SK-N-SH (cell line): ENCODE measurements at regions not wholly inside any gene's neighbourhood (a gene's known extent, or its start where the extent isn't known, plus 50 kb on each side); places are given as distances from the start of the nearest gene placed in this dataset.
"Not testable (repeated sequence)": the region's sequence is repeated elsewhere in the genome, so short reads cannot be mapped to it uniquely, and the experiment has no call there.

Source experiments
- CTCF ChIA-PET: fragments of 300-600, 350-600 bp; formaldehyde crosslinking; extraction: SDS; loops from one replicate; lab custom pipeline; 2021; lab: Yijun Ruan, JAX
- POLR2A ChIA-PET: fragments of 350-600 bp; sonication (Branson Sonifier 250); formaldehyde crosslinking; extraction: SDS; loops from one replicate; lab custom pipeline; 2020; ENCODE audit warnings: antibody characterized with exemption, inconsistent platforms; lab: Yijun Ruan, JAX
- DNase-seq: peaks from one replicate; pipeline ENCODE4 v3.0.0; 2012
- H2AFZ ChIP-seq: fragments of 200-600 bp; sonication (generic); 2 replicates; pipeline ENCODE4 v1.8.1; 2016; ENCODE audit warnings: antibody characterized with exemption, mild to moderate bottlenecking, low read depth
- H3F3A ChIP-seq: fragments of 200-600 bp; sonication (generic); replicated peaks from 2 replicates; pipeline ENCODE3; 2016; ENCODE audit warnings: antibody characterized with exemption, mild to moderate bottlenecking; ENCODE audit not compliant: insufficient read depth
- H3K27ac ChIP-seq, 2 experiments: fragments of 200-500 bp in 1 of 2; fragments of 200-600 bp in 1 of 2; sonication (Bioruptor generic) in 1 of 2; sonication (generic), shearing (Covaris generic) in 1 of 2; 2 replicates each; pipeline versions ENCODE4 v1.5.1 to v1.6.1; 2014 to 2016; ENCODE audit warnings: low read depth in 2 of 2, inconsistent platforms in 1 of 2, low read length in 1 of 2, mild to moderate bottlenecking in 1 of 2, mixed read lengths in 1 of 2
- H3K27me3 ChIP-seq: fragments of 200-600 bp; sonication (generic), shearing (Covaris generic); 2 replicates; pipeline ENCODE4 v1.6.1; 2016; ENCODE audit warnings: mixed run types; ENCODE audit not compliant: insufficient read depth
- H3K36me3 ChIP-seq, 2 experiments: fragments of 200-500 bp in 1 of 2; fragments of 200-600 bp in 1 of 2; sonication (Bioruptor generic) in 1 of 2; sonication (generic) in 1 of 2; replicated peaks in 1 of 2; 2 replicates each; pipeline versions ENCODE3 to v1.5.1; 2014 to 2016; ENCODE audit warnings: low read length in 1 of 2, mild to moderate bottlenecking in 1 of 2; ENCODE audit not compliant: insufficient read depth in 2 of 2, control insufficient read depth in 1 of 2
- H3K4me1 ChIP-seq, 2 experiments: fragments of 200-500 bp in 1 of 2; fragments of 200-600 bp in 1 of 2; sonication (Bioruptor generic) in 1 of 2; sonication (generic), shearing (Covaris generic) in 1 of 2; 2 replicates each; pipeline versions ENCODE4 v1.5.1 to v1.6.1; 2014 to 2016; ENCODE audit warnings: low read depth in 1 of 2, low read length in 1 of 2, mixed run types in 1 of 2; ENCODE audit not compliant: insufficient read depth in 2 of 2, control insufficient read depth in 1 of 2
- H3K4me2 ChIP-seq: fragments of 200-600 bp; sonication (generic), shearing (Covaris generic); 2 replicates; pipeline ENCODE4 v1.6.1; 2017; ENCODE audit warnings: mixed run types
- H3K4me3 ChIP-seq, 2 experiments: fragments of 200-500 bp in 1 of 2; fragments of 200-600 bp in 1 of 2; sonication (Bioruptor generic) in 1 of 2; sonication (generic), shearing (Covaris generic) in 1 of 2; 2 replicates each; pipeline versions ENCODE4 v1.5.1 to v1.8.1; 2014 to 2016; ENCODE audit warnings: low read depth in 2 of 2, inconsistent platforms in 1 of 2, low read length in 1 of 2, mild to moderate bottlenecking in 1 of 2, mixed read lengths in 1 of 2, moderate library complexity in 1 of 2
- H3K79me2 ChIP-seq: fragments of 200-600 bp; sonication (generic); 2 replicates; pipeline ENCODE4 v1.8.1; 2017; ENCODE audit warnings: mild to moderate bottlenecking; ENCODE audit not compliant: insufficient read depth
- H3K9ac ChIP-seq: fragments of 200-600 bp; sonication (generic); 2 replicates; pipeline ENCODE4 v1.6.1; 2017; ENCODE audit warnings: mixed run types
- H3K9me2 ChIP-seq: fragments of 200-600 bp; sonication (generic); 2 replicates; pipeline ENCODE4 v1.6.1; 2017; ENCODE audit warnings: mixed run types
- H3K9me3 ChIP-seq: fragments of 200-600 bp; sonication (generic); 2 replicates; pipeline ENCODE4 v1.6.1; 2017; ENCODE audit warnings: mixed run types, mild to moderate bottlenecking, moderate library complexity
- H4K20me1 ChIP-seq: fragments of 200-600 bp; sonication (generic); 2 replicates; pipeline ENCODE4 v1.6.1; 2017; ENCODE audit warnings: mild to moderate bottlenecking, mixed run types; ENCODE audit not compliant: insufficient read depth
- ELF1 ChIP-seq: IDR thresholded peaks from 2 replicates; pipeline ENCODE4 v1.4.0; 2012
- EP300 ChIP-seq, 2 experiments: IDR thresholded peaks; 2 replicates each; pipeline versions ENCODE4 v1.4.0 to v1.6.1; 2012; ENCODE audit warnings: borderline replicate concordance in 1 of 2, low read depth in 1 of 2, low read length in 1 of 2
- FOSL2 ChIP-seq: IDR thresholded peaks from 2 replicates; pipeline ENCODE4 v1.4.0; 2012; ENCODE audit warnings: low read depth, mild to moderate bottlenecking, moderate library complexity, borderline replicate concordance
- GABPA ChIP-seq: IDR thresholded peaks from 2 replicates; pipeline ENCODE4 v1.4.0; 2012; ENCODE audit warnings: low read depth, mild to moderate bottlenecking
- JUND ChIP-seq: IDR thresholded peaks from 2 replicates; pipeline ENCODE4 v1.4.0; 2012
- MXI1 ChIP-seq: IDR thresholded peaks from 2 replicates; pipeline ENCODE4 v1.6.1; 2012; ENCODE audit warnings: mild to moderate bottlenecking, low read depth, low read length, improper control_type of control experiment
- RFX5 ChIP-seq: IDR thresholded peaks from 2 replicates; pipeline ENCODE4 v1.6.1; 2012; ENCODE audit warnings: mild to moderate bottlenecking, improper control_type of control experiment, low read length
- RXRA ChIP-seq: IDR thresholded peaks from 2 replicates; pipeline ENCODE4 v1.4.0; 2012; ENCODE audit warnings: low read depth, mild to moderate bottlenecking, borderline replicate concordance
- TAF1 ChIP-seq: IDR thresholded peaks from 2 replicates; pipeline ENCODE4 v1.6.1; 2012; ENCODE audit warnings: low read depth, mild to moderate bottlenecking, low read length, moderate library complexity, borderline replicate concordance
- TEAD4 ChIP-seq: IDR thresholded peaks from 2 replicates; pipeline ENCODE4 v1.4.0; 2012; ENCODE audit warnings: mild to moderate bottlenecking, borderline replicate concordance; ENCODE audit not compliant: insufficient read depth
- WGBS: methylation state at CpG from one replicate; pipeline ENCODE4 v1.1.6; 2017; ENCODE audit warnings: low lambda C conversion rate; 5-methylcytosine and 5-hydroxymethylcytosine counted together
- TF ChIP-seq, protein P1 (sequence below): IDR thresholded peaks from 2 replicates; pipeline ENCODE4; 2012
- TF ChIP-seq, protein P2 (sequence below): fragments of 150-350 bp; IDR thresholded peaks from 2 replicates; pipeline ENCODE4 v1.6.1; 2016; ENCODE audit warnings: mild to moderate bottlenecking, low read depth, low read length
- TF ChIP-seq, protein P3 (sequence below): fragments of 150-350 bp; IDR thresholded peaks from 2 replicates; pipeline ENCODE4 v1.6.1; 2017; ENCODE audit warnings: antibody characterized with exemption, low read length, low read depth, borderline replicate concordance
- TF ChIP-seq, protein P4 (sequence below): fragments of 200-600 bp; sonication (generic); IDR thresholded peaks from 2 replicates; pipeline ENCODE4 v1.6.1; 2017; ENCODE audit warnings: antibody characterized with exemption, mild to moderate bottlenecking, moderate library complexity

DNA sequence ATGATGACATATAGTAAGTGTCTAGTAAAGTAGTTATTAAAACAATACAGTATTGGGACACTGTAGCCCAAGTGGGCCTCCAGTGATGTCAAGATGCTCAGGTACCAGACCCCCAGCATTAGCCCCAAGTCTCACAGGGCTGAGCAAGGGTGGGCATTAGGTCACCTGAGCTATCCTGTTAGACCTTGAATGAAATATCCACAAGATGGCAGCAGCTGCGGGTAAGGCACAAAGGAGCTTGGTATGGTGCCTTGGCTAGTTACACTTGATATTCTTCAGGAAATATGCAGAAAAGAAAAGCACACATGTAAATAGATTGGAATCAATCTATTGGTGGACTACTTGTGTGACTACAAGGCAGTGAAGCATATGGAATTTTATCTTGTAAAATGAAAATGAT lies 701.8 kb upstream of the ADGRB3 start:
- H3K79me2 ChIP-seq = no peaks in the 10 kb centered on the region
- no peak overlapping the region for H3K9ac ChIP-seq
- CTCF ChIA-PET = interaction anchor here (1.2 kb wide), 1 partner anchor 12 kb away, joined by 3 read pairs; no protein-coding TSS in a partner anchor
- no peaks in the 10 kb centered on the region for H4K20me1 ChIP-seq
- H2AFZ ChIP-seq = no peak overlapping the region
- DNase-seq = no peak
- no peak for TF ChIP-seq ELF1
- no peak for TF ChIP-seq FOSL2
- no peak for TF ChIP-seq TEAD4
- no peak for TF ChIP-seq TAF1
- TF ChIP-seq GABPA = no peak
- TF ChIP-seq, protein P1, sequence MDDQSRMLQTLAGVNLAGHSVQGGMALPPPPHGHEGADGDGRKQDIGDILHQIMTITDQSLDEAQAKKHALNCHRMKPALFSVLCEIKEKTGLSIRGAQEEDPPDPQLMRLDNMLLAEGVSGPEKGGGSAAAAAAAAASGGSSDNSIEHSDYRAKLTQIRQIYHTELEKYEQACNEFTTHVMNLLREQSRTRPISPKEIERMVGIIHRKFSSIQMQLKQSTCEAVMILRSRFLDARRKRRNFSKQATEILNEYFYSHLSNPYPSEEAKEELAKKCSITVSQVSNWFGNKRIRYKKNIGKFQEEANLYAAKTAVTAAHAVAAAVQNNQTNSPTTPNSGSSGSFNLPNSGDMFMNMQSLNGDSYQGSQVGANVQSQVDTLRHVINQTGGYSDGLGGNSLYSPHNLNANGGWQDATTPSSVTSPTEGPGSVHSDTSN = no peak
- TF ChIP-seq, protein P2, sequence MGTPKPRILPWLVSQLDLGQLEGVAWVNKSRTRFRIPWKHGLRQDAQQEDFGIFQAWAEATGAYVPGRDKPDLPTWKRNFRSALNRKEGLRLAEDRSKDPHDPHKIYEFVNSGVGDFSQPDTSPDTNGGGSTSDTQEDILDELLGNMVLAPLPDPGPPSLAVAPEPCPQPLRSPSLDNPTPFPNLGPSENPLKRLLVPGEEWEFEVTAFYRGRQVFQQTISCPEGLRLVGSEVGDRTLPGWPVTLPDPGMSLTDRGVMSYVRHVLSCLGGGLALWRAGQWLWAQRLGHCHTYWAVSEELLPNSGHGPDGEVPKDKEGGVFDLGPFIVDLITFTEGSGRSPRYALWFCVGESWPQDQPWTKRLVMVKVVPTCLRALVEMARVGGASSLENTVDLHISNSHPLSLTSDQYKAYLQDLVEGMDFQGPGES = no peak
- no peak for TF ChIP-seq RFX5
- TF ChIP-seq JUND = no peak
- no peak for TF ChIP-seq EP300 (IDR thresholded peaks at IDR 0.05; ENCODE audit: borderline replicate concordance in 1 of 2, low read depth in 1 of 2, low read length in 1 of 2)
- no peak for TF ChIP-seq MXI1
- no peak for TF ChIP-seq RXRA
- TF ChIP-seq, protein P3, sequence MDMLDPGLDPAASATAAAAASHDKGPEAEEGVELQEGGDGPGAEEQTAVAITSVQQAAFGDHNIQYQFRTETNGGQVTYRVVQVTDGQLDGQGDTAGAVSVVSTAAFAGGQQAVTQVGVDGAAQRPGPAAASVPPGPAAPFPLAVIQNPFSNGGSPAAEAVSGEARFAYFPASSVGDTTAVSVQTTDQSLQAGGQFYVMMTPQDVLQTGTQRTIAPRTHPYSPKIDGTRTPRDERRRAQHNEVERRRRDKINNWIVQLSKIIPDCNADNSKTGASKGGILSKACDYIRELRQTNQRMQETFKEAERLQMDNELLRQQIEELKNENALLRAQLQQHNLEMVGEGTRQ = no peak
- TF ChIP-seq, protein P4, sequence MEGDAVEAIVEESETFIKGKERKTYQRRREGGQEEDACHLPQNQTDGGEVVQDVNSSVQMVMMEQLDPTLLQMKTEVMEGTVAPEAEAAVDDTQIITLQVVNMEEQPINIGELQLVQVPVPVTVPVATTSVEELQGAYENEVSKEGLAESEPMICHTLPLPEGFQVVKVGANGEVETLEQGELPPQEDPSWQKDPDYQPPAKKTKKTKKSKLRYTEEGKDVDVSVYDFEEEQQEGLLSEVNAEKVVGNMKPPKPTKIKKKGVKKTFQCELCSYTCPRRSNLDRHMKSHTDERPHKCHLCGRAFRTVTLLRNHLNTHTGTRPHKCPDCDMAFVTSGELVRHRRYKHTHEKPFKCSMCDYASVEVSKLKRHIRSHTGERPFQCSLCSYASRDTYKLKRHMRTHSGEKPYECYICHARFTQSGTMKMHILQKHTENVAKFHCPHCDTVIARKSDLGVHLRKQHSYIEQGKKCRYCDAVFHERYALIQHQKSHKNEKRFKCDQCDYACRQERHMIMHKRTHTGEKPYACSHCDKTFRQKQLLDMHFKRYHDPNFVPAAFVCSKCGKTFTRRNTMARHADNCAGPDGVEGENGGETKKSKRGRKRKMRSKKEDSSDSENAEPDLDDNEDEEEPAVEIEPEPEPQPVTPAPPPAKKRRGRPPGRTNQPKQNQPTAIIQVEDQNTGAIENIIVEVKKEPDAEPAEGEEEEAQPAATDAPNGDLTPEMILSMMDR = no peak
- H3K27me3 ChIP-seq = no peaks in the 10 kb centered on the region
- no peaks in the 10 kb centered on the region for H3K9me3 ChIP-seq
- 58% methylated on average over 1 of the region's 1 CpG for WGBS
- H3K9me2 ChIP-seq = no peaks in the 10 kb centered on the region
- no peak overlapping the region for H3K27ac ChIP-seq
- POLR2A ChIA-PET = no interaction called here
- H3F3A ChIP-seq = no peaks in the 10 kb centered on the region
- H3K4me3 ChIP-seq = no peak overlapping the region
- H3K36me3 ChIP-seq = no peaks in the 10 kb centered on the region
- no peak overlapping the region for H3K4me2 ChIP-seq
- H3K4me1 ChIP-seq = no peaks in the 10 kb centered on the region

DNA sequence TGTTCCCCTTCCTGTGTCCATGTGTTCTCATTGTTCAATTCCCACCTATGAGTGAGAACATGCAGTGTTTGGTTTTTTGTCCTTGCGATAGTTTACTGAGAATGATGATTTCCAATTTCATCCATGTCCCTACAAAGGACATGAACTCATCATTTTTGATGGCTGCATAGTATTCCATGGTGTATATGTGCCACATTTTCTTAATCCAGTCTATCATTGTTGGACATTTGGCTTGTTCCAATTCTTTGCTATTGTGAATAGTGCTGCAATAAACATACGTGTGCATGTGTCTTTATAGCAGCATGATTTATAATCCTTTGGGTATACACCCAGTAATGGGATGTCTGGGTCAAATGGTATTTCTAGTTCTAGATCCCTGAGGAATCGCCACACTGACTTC lies 712.5 kb upstream of the ADGRB3 start:
- H3K9me3 ChIP-seq, H3K4me1 ChIP-seq, H3K4me2 ChIP-seq, H3F3A ChIP-seq, POLR2A ChIA-PET, H4K20me1 ChIP-seq, H2AFZ ChIP-seq, H3K36me3 ChIP-seq, H3K27ac ChIP-seq, DNase-seq, CTCF ChIA-PET, H3K27me3 ChIP-seq, H3K4me3 ChIP-seq, H3K9me2 ChIP-seq, H3K9ac ChIP-seq, H3K79me2 ChIP-seq: not testable (repeated sequence)
- WGBS = 28% methylated on average over 3 of the region's 3 CpGs

DNA sequence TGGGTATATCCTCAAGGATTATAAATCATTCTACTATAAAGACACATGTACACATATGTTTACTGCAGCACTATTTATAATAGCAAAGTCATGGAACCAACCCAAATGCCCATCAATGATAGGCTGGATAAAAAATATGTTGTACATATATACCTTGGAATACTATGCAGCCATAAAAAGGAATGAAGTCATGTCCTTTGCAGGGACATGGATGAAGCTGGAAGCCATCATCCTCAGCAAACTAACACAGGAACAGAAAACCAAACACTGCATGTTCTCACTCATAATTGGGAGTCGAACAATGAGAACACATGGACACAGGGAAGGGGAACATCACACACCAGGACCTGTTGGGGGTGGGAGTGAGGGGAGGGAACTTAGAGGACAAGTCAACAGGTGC lies 715.0 kb upstream of the ADGRB3 start:
- H4K20me1 ChIP-seq, H3F3A ChIP-seq, H3K9me3 ChIP-seq, H3K4me1 ChIP-seq, H3K4me2 ChIP-seq, H3K9me2 ChIP-seq, H3K27ac ChIP-seq, H3K36me3 ChIP-seq, POLR2A ChIA-PET, H3K79me2 ChIP-seq, H3K27me3 ChIP-seq, H2AFZ ChIP-seq, H3K4me3 ChIP-seq, H3K9ac ChIP-seq, DNase-seq: not testable (repeated sequence)
- CTCF ChIA-PET = interaction anchor here (0.9 kb wide), 1 partner anchor 233 kb away, joined by 4 read pairs; no protein-coding TSS in a partner anchor
- WGBS = 55% methylated on average over 1 of the region's 1 CpG
